ENCODE measurements at regions not wholly inside any gene's neighbourhood (a gene's known extent, or its start where the extent isn't known, plus 50 kb on each side); places are given as distances from the start of the nearest gene placed in this dataset.
"Not testable (repeated sequence)": the region's sequence is repeated elsewhere in the genome, so short reads cannot be mapped to it uniquely, and the experiment has no call there.

- no peak for DNase-seq
These were observed 858.8 kb downstream of the METTL15 start for GRCh38 chr11:28966951-28967350.

GRCh38 chr11:28965819-28966218 is 857.6 kb downstream of the METTL15 start:
- peak; percentile 47 for DNase-seq

- DNase-seq = peak; percentile 83
These were observed 856.6 kb downstream of the METTL15 start for GRCh38 chr11:28964811-28965210.

GRCh38 chr11:28963187-28963586 is 855.0 kb downstream of the METTL15 start:
- DNase-seq = peak; percentile 56

- no peak for DNase-seq
These were observed 854.3 kb downstream of the METTL15 start for GRCh38 chr11:28962502-28962901.

GRCh38 chr11:28961726-28962125 is 853.5 kb downstream of the METTL15 start:
- no peak for DNase-seq

- DNase-seq = no peak
These were observed 848.3 kb downstream of the METTL15 start for GRCh38 chr11:28956446-28956845.

- no peak for DNase-seq
These were observed 843.0 kb downstream of the METTL15 start for GRCh38 chr11:28951191-28951590.

- DNase-seq = no peak
These were observed 831.2 kb downstream of the METTL15 start for GRCh38 chr11:28939381-28939780.

GRCh38 chr11:28938091-28938490 is 829.9 kb downstream of the METTL15 start:
- DNase-seq = no peak

- no peak for DNase-seq
These were observed 824.8 kb downstream of the METTL15 start for GRCh38 chr11:28932940-28933339.

- DNase-seq = no peak
These were observed 815.8 kb downstream of the METTL15 start for GRCh38 chr11:28924004-28924403.

- DNase-seq = no peak
These were observed 814.3 kb downstream of the METTL15 start for GRCh38 chr11:28922386-28922981.

- DNase-seq = no peak
These were observed 811.0 kb downstream of the METTL15 start for GRCh38 chr11:28919194-28919593.

- DNase-seq = no peak
These were observed 805.7 kb downstream of the METTL15 start for GRCh38 chr11:28913883-28914282.

- DNase-seq = no peak
These were observed 803.6 kb downstream of the METTL15 start for GRCh38 chr11:28911829-28912228.

- DNase-seq = no peak
These were observed 802.7 kb downstream of the METTL15 start for GRCh38 chr11:28910926-28911325.

- no peak for DNase-seq
These were observed 795.5 kb downstream of the METTL15 start for GRCh38 chr11:28903716-28904115.

GRCh38 chr11:28900427-28900826 is 792.2 kb downstream of the METTL15 start:
- DNase-seq = no peak

- DNase-seq = no peak
These were observed 791.5 kb downstream of the METTL15 start for GRCh38 chr11:28899706-28900105.

- not testable (repeated sequence) for DNase-seq
These were observed 782.4 kb downstream of the METTL15 start for GRCh38 chr11:28890601-28891040.

GRCh38 chr11:28887681-28888080 is 779.5 kb downstream of the METTL15 start:
- DNase-seq = no peak

GRCh38 chr11:28879869-28880268 is 771.7 kb downstream of the METTL15 start:
- DNase-seq = no peak

GRCh38 chr11:28878025-28878424 is 769.8 kb downstream of the METTL15 start:
- DNase-seq = no peak

GRCh38 chr11:28877340-28877739 is 769.2 kb downstream of the METTL15 start:
- DNase-seq = peak; percentile 18
